Right hindlimb (tissue), 1 donor: ENCODE measurements at regions not wholly inside any gene's neighbourhood (a gene's known extent, or its start where the extent isn't known, plus 50 kb on each side); places are given as distances from the start of the nearest gene placed in this dataset.
"Not testable (repeated sequence)": the region's sequence is repeated elsewhere in the genome, so short reads cannot be mapped to it uniquely, and the experiment has no call there.

Experiments
- DNase-seq: peaks from one replicate; pipeline ENCODE4 v3.0.0-alpha.2; 2018

DNA sequence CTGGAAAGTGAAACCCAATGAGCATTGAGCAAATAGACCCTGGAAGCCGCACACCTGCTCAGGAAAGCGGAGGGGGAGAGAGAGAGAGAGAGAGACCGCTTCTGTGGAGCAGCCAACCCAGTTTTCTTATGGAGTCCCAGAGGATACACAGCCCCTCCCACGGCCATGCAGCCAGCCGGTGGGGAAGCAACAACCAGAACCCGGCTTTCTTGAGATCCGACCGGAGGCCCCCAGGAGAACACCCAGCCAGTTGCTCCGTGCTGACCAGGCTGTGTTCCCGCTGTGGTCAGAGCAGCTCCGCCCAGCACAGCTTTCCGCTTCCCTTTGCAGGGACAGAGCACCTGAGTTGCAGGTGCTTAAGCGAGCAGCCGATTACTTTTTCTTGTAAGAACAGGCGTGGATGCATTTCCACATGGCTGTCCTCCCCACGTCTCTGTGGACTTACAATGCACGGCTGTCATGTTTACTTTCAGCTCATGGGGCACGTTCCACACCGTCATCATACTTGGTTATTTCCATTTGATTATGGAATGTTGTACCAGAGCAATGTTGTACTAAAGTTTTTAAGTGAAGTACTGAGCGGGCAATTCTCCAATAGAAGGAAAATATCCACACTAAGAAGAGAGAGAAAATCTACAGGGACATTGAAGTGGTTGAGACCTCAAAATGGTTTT lies 381.9 kb downstream of the THBS2 start:
- DNase-seq, result no peak

DNA sequence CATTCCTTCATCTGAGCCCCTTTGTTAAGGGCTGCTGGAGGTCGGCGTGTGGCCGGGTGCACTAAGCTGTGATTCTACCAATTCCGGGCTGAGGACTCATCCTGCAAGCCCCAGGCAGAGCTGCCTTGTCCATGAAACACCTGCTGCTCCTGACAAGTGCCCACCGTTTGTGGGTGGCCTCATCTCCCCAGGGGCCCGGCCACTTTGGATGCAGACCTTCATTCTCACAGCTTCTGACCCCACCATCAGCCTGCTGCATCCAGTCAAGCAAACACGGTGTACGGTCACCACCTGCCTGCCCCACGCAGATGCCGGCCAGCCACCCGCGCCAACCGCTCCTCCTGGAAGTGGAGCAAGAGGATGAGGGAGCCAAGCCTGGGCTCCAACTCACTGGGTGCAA lies 382.7 kb downstream of the THBS2 start:
- no peak for DNase-seq

DNA sequence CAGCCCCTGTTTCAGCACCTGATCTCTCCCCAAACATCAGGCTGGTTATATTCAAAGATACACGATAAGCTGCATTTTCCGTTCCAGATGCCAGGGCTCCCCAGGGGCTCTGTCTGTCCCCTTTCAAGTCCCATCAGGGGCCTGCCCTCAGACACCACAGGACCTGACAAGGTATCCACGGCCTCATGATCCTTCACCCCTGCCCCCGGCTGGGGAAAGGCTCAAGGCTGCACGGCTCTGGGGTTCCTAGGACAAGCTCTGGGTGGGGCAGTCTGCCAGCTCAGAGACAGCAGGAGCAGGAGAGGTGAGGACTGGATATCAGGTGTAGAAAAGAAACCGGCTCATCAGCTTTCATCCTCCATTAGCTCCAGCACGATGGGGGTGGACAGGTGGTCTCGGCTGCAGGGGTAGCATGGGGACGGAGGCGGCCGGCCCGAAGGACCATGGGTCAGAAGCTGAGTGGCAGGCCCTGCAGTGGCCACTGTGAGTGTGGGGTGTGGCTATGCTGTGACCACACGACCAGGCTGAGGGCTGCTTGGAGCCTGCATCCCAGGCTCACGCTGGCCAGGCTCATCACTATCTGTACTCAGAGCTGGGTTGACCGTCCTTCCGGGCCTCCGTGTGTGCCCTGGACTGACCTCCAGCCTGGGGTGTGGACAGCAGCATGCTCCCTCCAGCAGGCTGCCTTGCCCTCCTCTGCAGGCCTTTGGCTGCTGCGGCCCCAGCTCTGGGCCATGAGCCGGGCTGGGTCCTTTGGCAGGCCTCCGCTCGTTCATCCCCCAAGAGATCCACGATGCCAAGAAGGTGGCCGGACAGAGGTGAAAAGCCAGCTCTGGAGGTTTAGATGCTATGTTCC lies 386.2 kb downstream of the THBS2 start:
- no peak for DNase-seq

DNA sequence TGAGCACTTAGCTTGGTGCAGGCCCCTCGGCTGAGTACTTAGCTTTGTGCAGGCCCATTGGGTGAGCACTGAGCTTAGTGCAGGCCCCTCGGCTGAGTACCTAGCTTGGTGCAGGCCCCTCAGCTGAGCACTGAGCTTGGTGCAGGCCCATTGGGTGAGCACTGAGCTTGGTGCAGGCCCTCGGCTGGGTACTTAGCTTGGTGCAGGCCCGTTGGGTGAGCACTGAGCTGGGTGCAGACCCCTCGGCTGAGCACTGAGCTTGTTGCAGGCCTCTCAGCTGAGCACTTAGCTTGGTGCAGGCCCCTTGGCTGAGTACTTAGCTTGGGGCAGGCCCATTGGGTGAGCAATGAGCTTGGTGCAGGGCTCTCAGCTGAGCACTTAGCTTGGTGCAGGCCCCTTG lies 387.1 kb downstream of the THBS2 start:
- no peak for DNase-seq

DNA sequence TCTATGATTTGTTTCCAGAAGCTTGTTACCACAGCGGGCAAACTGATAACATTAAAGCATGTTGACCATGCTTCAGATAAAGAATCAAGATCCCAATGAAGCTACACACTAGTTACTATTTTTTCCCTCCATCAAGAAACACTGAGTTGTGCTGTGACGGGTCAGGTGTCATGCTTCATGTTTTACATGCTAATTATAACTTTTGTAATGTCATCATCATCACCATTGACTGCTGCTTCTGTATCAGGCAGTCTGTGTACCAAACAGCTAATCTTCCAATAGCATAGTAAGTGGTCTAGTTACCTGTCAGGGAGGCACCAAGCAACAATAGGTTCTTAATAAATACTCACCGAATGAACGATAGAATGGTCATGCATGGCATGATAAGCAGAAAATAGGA lies 388.1 kb downstream of the THBS2 start:
- DNase-seq, result no peak

DNA sequence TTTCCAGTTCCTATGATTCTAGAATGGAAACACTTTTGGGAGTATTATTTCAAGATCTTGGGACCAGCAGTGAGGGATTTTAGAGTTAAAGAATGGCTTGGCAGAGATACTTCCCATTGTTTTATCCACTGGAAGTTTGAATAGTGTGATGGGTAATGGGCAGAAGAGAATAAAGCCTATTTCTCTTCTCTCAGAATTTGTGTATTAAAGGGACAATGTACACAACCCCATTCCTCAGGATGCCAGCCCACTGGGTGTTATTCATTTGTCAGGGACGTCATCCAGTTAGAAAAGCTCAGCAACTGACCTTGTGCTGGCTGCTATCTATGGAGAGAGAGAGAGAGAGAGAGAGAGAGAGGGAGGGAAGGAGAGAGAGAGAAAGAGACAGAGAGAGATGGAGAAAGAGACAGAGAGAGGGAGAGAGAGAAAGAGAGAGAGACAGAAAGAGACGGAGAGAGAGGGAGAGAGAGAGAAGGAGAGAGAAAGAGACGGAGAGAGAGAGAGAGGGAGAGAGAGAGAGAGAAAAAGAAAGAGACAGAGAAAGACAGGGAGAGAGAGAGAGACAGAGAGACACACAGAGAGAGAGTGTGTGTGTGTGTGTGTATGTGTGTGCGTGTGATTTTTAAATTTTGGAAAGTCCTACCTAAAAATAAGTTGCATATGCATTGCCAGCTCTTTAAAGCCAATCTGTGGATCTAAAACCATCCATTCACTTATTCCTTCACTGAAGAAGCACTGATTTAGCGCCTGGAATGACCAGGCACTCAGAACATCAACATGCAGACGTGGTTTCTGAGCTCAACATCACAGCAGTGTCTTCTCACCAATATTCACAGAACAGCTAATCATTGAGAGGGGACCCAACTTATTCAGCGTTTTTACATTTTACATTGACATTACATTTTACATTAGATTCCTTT lies 388.8 kb downstream of the THBS2 start:
- DNase-seq, result no peak

DNA sequence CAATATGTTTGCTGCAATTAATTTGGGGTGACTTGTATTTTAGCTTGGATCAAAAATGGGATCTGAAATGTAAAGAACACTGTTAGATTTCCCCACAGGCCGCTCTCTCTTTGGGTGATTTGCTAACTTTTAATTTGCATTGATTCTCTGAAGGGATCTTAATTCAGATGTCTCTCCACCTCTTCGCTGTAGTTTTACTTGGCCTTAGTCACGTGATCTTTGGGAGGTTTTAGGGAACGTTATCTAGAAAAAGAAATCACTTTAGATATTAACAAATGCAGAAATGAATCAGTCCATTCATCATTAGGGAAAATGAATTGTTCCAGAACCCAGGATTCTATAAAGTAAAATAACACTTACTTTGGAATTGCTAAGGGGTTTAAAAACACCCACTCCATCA lies 390.2 kb downstream of the THBS2 start:
- DNase-seq, result no peak

DNA sequence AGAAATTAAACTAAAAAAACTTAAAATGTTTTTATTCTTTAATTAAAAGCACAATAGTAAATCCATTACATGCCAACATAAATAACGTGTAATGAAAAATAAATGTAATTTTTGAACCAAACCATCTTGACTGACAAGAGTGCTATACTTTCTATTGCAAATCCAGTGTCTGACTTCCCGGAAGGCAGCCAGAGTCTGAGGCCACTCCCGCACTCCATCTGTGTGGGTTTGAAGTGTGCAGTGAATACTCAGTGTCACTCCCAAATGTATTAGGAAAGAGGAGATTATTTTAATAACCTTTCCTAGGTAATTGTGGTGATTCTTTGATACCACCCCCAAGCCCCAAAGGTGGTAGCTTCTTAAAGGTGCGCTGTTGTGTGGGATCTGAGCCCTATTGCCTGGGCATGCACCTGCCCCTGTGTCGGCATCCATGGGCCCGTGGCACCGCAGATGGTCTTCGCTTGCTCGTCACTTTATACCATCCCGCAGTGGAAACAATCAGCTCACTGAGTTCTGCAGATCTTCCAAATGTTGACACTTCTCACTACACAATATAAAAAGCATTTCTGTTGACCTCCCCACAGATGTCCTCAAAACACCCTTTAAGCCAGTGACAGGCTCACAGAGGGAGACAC lies 391.2 kb downstream of the THBS2 start:
- no peak for DNase-seq

DNA sequence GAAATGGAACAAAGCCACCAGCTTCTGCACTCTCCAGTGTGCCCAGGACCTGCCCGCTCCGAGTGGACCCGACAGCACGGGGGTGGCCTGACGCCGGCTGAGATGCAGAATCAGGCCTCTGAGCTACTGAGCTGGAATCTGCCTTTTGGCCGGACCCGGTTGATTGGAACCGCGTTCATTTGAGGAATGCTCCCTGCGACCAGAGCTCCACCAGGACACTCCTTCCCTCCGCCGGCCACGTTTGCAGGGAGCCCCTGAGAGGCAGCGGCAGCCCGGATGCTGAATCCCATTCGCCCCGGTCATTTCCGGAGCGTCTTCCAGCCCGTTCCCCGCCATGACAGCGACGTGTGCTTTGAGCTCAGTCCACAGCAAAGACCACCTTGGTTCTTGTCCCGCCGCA lies 392.7 kb downstream of the THBS2 start:
- no peak for DNase-seq

DNA sequence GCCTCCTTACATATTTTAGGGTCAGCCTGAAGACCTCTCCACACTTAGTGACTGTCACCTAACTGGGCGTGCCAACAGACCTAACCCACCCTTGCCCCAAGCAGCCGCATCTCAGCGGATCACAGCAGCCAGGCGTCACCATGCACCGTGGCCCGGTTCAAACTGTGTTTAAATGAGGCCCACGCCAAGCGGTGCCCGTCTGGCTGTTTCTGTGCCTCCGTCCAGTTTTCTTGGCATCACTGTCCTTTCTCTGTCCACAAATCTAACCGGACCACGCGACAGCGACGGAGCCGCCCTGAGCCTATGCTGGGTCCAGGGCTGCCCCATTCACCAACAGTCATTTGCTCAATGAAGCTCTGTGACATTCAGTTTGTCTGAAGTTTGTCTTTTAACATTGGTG lies 393.3 kb downstream of the THBS2 start:
- DNase-seq, result no peak

DNA sequence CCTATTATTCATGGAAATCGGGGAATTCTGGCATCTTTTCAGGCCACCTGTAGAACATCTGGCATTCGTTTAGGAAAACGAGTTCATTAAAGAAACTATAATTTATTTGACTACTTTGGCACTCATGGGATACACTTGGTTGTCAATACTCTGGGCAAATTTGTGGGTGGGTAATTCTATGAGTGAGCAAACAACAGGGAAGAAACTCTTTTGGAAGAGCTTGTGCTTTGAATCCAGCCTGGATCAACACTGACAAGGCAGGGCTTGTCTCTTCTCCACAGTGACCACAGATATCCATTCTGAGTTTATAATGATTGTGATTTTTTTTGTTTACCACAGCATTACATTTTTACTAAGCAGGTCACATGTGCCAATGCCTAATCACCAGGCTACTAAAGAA lies 394.7 kb downstream of the THBS2 start:
- no peak for DNase-seq

DNA sequence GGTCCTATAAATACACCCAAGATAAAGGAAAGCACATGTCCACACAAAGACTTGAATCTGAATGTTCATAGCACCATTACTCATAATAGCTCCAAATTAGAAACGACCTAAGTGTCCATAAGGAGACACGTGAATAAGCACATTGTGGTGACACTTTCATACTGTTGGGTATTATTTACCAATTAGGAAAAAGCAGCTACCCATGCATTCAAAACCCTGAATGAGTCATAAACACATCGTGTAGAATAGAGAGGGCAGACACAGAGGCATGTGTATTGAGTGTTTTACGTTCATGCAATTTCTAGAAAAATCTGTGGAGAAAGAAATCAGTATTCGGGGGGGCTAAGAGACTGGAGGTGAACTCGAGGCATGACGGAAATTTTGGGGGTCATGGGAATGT lies 396.7 kb downstream of the THBS2 start:
- no peak for DNase-seq

DNA sequence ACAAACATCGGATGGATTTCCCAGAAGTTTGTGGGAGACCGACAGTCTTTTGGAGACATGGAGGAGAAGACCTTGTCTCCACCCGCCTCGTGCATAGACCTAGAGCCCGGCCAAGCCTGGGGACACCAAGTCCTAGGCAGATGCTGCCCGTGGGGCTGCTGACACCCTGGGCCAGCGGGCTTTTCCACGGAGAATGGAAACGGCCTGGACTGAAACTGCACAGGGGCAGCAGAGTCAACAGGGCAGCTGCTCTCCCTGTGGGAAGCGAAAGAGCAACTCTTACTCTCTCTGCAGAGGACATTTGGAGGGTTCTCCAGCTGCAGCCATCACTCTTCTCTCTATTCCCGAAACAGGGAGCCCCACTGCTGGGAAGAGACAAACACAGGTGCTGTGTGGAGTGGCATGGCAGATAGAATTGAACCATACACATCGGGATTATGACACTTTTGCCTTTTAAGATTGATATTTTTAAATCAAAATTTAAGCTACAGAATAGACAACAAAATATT lies 401.2 kb downstream of the THBS2 start:
- DNase-seq, result no peak

DNA sequence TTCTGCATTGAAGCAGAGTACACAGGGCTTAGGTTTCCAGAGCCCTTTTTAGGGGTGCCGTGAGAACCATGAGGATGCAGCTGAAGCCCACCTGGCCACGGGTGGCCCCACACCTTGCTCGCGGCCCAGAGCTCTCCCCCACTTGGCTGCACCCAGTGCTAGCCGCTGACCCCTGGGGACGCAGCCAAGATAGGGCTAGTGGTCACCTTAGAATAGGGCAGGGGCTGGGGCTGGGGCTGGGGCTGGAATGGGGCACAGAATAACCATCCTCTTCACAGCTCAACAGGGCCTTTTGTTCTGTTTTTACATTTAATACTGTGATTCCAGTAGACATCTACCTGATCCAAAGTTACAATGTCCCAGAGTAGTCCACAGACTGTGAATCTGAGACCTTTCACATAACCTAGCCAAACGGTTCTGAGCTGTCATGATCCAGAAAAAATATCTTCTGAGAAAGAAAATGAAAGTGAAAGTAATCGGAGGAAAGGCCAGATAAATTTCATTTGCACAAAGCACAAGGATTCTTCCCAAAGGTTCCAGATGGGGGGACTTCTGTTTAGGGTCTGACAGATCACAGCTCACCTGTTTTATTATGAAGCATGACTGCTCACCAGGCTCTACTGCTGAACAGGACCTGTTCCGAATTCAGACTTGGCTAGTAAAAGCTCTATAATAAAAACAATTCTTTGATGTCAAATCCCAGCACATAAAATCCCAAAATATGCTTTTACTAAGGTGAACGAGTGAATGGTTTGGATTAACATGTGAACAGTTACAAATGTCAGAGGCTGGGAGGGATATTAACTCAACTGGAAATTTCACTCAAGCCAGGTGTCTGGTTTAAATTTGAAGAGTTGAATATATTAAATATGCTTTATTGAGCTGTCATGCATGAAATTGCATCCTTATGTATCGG lies 401.9 kb downstream of the THBS2 start:
- no peak for DNase-seq

DNA sequence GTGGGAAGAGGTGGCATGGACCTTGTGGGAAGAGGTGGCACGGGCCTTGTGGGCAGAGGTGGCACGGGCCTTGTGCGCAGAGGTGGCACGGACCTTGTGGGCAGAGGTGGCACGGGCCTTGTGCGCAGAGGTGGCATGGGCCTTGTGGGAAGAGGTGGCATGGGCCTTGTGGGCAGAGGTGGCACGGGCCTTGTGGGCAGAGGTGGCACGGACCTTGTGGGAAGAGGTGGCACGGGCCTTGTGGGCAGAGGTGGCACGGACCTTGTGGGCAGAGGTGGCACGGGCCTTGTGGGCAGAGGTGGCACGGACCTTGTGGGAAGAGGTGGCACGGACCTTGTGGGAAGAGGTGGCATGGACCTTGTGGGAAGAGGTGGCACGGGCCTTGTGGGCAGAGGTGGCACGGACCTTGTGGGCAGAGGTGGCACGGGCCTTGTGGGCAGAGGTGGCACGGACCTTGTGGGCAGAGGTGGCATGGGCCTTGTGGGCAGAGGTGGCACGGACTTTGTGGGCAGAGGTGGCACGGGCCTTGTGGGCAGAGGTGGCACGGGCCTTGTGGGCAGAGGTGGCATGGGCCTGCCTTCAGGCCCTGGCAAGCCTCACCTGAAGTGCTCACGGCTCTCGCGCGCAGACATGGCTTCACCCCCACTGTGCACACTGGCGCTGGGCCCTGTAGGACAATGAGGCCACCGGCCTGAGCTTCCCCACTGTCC lies 403.5 kb downstream of the THBS2 start:
- not testable (repeated sequence) for DNase-seq

DNA sequence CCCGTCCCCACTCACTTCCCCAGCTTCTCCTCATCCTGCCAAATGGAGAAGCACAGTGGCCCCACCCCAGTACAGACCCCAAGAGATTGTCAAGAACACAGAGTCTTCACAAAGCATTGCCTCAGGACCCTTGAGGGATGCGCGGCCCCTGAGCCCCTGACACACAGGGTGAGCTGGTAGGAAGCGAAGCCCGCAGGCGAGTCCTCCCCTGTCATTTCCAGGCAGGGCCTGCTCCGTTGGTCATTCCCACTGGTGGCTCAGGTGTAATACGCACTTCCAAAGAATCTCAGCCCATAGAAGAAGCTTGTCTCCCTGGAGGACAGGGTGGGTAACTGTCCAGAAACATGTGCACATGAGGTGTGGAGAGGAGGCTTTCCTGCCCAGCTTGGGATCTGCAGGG lies 404.2 kb downstream of the THBS2 start:
- DNase-seq, result no peak

DNA sequence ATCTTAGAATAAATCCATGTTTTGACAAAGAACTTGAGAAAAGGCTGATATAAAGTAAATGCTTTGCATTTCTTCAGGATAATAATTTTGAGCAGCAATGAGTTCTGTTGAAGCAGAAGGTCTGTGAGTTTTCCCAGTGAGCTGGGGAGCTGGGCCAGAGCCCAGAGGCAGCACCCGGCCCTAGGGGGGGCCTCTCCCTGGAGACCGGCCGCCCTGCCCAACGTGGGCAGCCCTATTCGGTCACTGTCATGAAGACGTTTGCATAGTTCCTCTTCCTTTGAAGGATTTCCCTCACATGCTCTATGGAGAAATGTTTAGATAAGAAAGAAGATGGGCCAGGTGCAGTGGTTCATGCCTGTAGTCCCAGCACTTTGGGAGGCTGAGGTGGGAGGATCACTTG lies 404.8 kb downstream of the THBS2 start:
- no peak for DNase-seq

DNA sequence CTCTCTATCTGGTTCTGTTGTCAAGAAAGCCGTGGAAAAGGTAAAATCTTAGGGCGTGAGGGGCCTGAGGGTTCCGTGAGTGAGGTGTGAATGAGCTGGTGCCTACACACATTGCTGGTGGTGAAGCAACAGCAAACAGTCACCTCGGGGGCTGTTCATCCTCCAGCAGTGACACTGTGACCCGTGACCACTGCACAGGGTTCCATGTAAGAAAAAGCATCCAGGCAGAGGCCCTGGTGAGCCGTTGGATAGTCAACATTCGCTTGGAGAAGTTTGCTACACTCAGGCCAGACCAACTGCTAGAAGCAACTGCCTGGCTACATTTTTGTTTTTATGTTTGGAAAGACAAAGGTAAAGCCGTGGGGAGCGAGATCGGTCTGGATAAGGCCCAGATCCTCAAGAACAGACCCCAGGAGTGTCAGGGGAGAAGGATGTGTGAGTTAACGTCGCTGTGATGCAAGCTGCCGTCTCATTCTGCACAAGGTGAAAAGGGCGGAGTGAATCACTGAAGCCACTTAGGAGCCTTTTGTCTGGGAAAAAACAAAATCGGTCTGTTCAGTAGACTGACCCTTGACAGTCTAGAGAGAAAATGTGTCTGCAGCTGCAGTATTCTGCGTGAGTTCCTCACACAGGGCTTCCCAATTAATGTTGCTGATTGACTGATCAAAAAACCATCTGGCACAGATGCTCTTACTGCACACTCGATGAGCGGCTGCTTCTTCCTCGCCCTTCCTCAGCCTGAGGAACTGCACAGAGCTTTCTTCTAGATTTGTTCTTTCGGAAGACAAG lies 404.0 kb downstream of the SMOC2 start:
- no peak for DNase-seq

DNA sequence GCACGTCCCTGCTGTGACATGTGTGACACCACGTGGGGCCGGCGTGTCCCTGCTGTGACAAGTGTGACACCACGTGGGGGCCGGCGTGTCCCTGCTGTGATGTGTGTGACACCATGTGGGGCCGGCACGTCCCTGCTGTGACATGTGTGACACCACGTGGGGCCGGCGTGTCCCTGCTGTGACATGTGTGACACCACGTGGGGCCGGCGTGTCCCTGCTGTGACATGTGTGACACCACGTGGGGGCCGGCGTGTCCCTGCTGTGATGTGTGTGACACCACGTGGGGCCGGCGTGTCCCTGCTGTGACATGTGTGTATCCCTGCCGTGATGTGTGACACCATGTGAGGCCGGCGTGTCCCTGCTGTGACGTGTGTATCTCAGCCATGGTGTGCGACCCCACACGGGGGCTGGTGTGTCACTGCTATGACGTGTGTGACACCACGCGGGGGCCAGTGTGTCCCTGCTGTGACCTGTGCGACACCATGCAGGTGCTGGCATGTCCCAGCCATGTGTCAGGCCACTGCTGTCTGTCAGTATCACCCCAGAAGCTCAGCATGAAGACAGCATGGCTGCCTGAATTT lies 401.7 kb downstream of the SMOC2 start:
- not testable (repeated sequence) for DNase-seq
